HG02798 (cell line): ENCODE measurements at regions not wholly inside any gene's neighbourhood (a gene's known extent, or its start where the extent isn't known, plus 50 kb on each side); places are given as distances from the start of the nearest gene placed in this dataset.

Experiments
- ATAC-seq: cut with Tn5 transposase; IDR thresholded peaks from one replicate; pipeline ENCODE4 v1.9.1; 2021; ENCODE audit warnings: mild to moderate bottlenecking; ENCODE audit not compliant: unreplicated experiment, poor library complexity

- no peak for ATAC-seq
These were observed 50.0 kb upstream of the INSIG1 start for GRCh38 chr7:155247479-155248365.
